K562 (cell line): ENCODE measurements at regions not wholly inside any gene's neighbourhood (a gene's known extent, or its start where the extent isn't known, plus 50 kb on each side); places are given as distances from the start of the nearest gene placed in this dataset.

Experiments
- ATAC-seq: fragments of 200-7000 bp; cut with Tn5 transposase; 3 replicates; pipeline ENCODE4 v1.9.1; 2020; ENCODE audit warnings: moderate library complexity
- BruUV-seq: library from RNA; stranded (reverse); fragments of 400-500 nt; replicated peaks from 2 replicates; lab custom pipeline; 2021; lab: Mats Ljungman, UMichigan
- CTCF ChIA-PET: fragments of 300-600 bp; formaldehyde crosslinking; extraction: SDS; loops from one replicate; lab custom pipeline; 2021; ENCODE audit warnings: low intra/inter-chr PET ratio; lab: Yijun Ruan, JAX
- POLR2A ChIA-PET: fragments of 300-600, 350-650 bp; sonication (Branson Sonifier 250); formaldehyde crosslinking; extraction: SDS; loops from one replicate; lab custom pipeline; 2021; ENCODE audit warnings: antibody characterized with exemption, inconsistent platforms; lab: Yijun Ruan, JAX
- DNase-seq, 4 experiments: peaks; one replicate each; pipeline versions ENCODE4 v3.0.0 to v3.0.0-alpha.2; 2011 to 2018; ENCODE audit warnings: low spot score in 3 of 4, mixed read lengths in 3 of 4; ENCODE audit errors: extremely low read depth in 1 of 4
- FAIRE-seq: peaks from 2 replicates; lab custom pipeline; 2011; peaks lifted over from hg19 to GRCh38; lab: Jason Lieb, UNC
- H2AFZ ChIP-seq: 2 replicates; pipeline ENCODE4 v1.6.0; 2011; ENCODE audit warnings: low read depth, low read length, control low read depth, inconsistent platforms
- H3K27ac ChIP-seq: fragments of 200-600 bp; 3 replicates; pipeline ENCODE4 v1.8.0; 2011; ENCODE audit warnings: low read depth, mild to moderate bottlenecking, control low read depth, inconsistent platforms, low read length, moderate library complexity, mixed read lengths; ENCODE audit errors: extremely low read depth
- H3K27me3 ChIP-seq, 2 experiments: fragments of 300-600 bp in 1 of 2; 2 replicates in 1 of 2; 3 replicates in 1 of 2; pipeline versions ENCODE4 v1.6.0 to v1.8.0; 2011; ENCODE audit warnings: inconsistent platforms in 2 of 2, low read length in 2 of 2, mild to moderate bottlenecking in 1 of 2, mixed read lengths in 1 of 2, moderate library complexity in 1 of 2; ENCODE audit not compliant: control insufficient read depth in 2 of 2, insufficient read depth in 2 of 2
- H3K36me3 ChIP-seq: fragments of 300-600 bp; 3 replicates; pipeline ENCODE4 v1.8.0; 2011; ENCODE audit warnings: mild to moderate bottlenecking, low read length, inconsistent platforms; ENCODE audit not compliant: control insufficient read depth, insufficient read depth
- H3K4me1 ChIP-seq, 2 experiments: fragments of 200-600 bp in 1 of 2; replicated peaks in 1 of 2; 2 replicates in 1 of 2; 3 replicates in 1 of 2; pipeline versions ENCODE4 v1.5.1 to v1.8.0; 2011; ENCODE audit warnings: inconsistent platforms in 2 of 2, low read length in 2 of 2, mild to moderate bottlenecking in 1 of 2, mixed read lengths in 1 of 2, moderate library complexity in 1 of 2; ENCODE audit not compliant: control insufficient read depth in 2 of 2, insufficient read depth in 2 of 2
- H3K4me2 ChIP-seq: 2 replicates; pipeline ENCODE4 v1.6.1; 2011; ENCODE audit warnings: low read length, control low read depth, inconsistent platforms, mixed read lengths; ENCODE audit not compliant: insufficient read depth
- H3K4me3 ChIP-seq: fragments of 200-600 bp; sonication (generic), shearing (Covaris generic); 2 replicates; pipeline ENCODE4 v1.5.1; 2016; ENCODE audit warnings: control low read depth, inconsistent platforms
- H3K79me2 ChIP-seq: fragments of 200-600 bp; 3 replicates; pipeline ENCODE4 v1.8.0; 2011; ENCODE audit warnings: low read length, inconsistent platforms; ENCODE audit not compliant: control insufficient read depth, insufficient read depth
- H3K9ac ChIP-seq, 2 experiments: 2 replicates each; pipeline versions ENCODE4 v1.6.0 to v1.6.1; 2011; ENCODE audit warnings: low read depth in 2 of 2, low read length in 2 of 2, control low read depth in 1 of 2, inconsistent platforms in 1 of 2, mild to moderate bottlenecking in 1 of 2, mixed read lengths in 1 of 2; ENCODE audit not compliant: insufficient read depth in 1 of 2
- H3K9me1 ChIP-seq: one replicate; pipeline ENCODE4 v1.6.0; 2011; ENCODE audit warnings: inconsistent platforms, mild to moderate bottlenecking, low read length, moderate library complexity; ENCODE audit not compliant: control insufficient read depth, insufficient read depth
- H3K9me3 ChIP-seq: replicated peaks from 2 replicates; pipeline ENCODE4 v1.5.1; 2011; ENCODE audit warnings: low read depth, low read length, inconsistent platforms; ENCODE audit not compliant: control insufficient read depth, insufficient read depth
- H4K20me1 ChIP-seq: replicated peaks from 2 replicates; pipeline ENCODE4 v1.6.1; 2011; ENCODE audit warnings: low read length, inconsistent platforms, mixed read lengths; ENCODE audit not compliant: control insufficient read depth, insufficient read depth
- DNMT1 ChIP-seq: fragments of 450-650 bp; IDR thresholded peaks from 2 replicates; pipeline ENCODE4 v1.6.1; 2016; ENCODE audit warnings: antibody characterized with exemption, mild to moderate bottlenecking
- E2F1 ChIP-seq: sonication (generic); formaldehyde crosslinking; IDR thresholded peaks from 2 replicates; pipeline ENCODE4 v1.8.1; 2023; ENCODE audit warnings: mild to moderate bottlenecking, missing genetic modification reagents, moderate library complexity
- SAP30 ChIP-seq: fragments of 200-600 bp; sonication (generic); IDR thresholded peaks from 2 replicates; pipeline ENCODE4 v1.6.1; 2012; ENCODE audit warnings: borderline replicate concordance, low read depth, mild to moderate bottlenecking, moderate library complexity, low read length, control low read depth, inconsistent platforms; ENCODE audit not compliant: insufficient read depth, poor library complexity, severe bottlenecking
- TBL1XR1 ChIP-seq, 2 experiments: IDR thresholded peaks; 2 replicates each; pipeline ENCODE4 v1.6.1; 2012; ENCODE audit warnings: improper control_type of control experiment in 2 of 2, low read length in 2 of 2, mild to moderate bottlenecking in 1 of 2
- ZFP30 ChIP-seq: fragments of 250-450 bp; sonication (Bioruptor Pico); IDR thresholded peaks from 2 replicates; pipeline ENCODE4 v1.8.0; 2022; ENCODE audit warnings: moderate library complexity, mild to moderate bottlenecking, inconsistent platforms, borderline replicate concordance
- ZNF280A ChIP-seq: fragments of 450-650 bp; IDR thresholded peaks from 2 replicates; pipeline ENCODE4 v1.6.1; 2018; ENCODE audit warnings: mild to moderate bottlenecking, low read depth; ENCODE audit not compliant: partially characterized antibody
- WGBS: fragments of 100-300 bp; shearing (Covaris generic); methylation state at CpG from one replicate; pipeline ENCODE4 v1.1.6; 2016; ENCODE audit warnings: low coverage, mixed read lengths; ENCODE audit not compliant: insufficient coverage; ENCODE audit errors: missing lambda C conversion rate; 5-methylcytosine and 5-hydroxymethylcytosine counted together
- in situ Hi-C: fragments of 300-500 bp; cut with MboI; formaldehyde crosslinking; loops from 4 replicates; pipeline ENCODE4 v1.15.0; 2018; ENCODE audit warnings: inconsistent platforms, mixed read lengths
- intact Hi-C: fragments of 100-400 bp; cut with micrococcal nuclease; formaldehyde crosslinking; loops from 2 replicates; pipeline ENCODE4 v1.14.2; 2022
- TF ChIP-seq, protein P1 (sequence below): sonication (generic); formaldehyde crosslinking; IDR thresholded peaks from 2 replicates; pipeline ENCODE4 v1.8.1; 2023; ENCODE audit warnings: mild to moderate bottlenecking, missing genetic modification reagents

DNA sequence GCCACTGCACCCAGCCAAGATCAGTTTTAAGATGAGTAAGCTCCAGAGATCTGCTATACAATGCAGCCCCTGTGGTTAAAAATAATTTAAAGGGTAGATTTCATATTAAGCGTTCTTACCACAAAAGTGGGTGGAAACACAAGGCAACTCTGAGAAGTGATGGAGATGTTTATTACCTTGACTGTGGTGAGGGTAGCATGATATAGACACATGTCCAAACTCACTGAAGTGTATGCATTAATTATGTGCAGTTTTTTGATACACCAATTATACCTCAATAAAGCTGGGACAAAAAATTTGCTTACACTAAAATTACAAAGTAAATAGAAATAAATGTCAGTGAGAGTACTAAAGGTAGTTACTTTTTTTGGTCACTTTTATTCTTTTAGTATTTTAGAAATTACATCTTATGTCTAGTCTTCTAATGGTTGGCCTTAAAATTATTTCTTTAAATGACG, 696.5 kb downstream of the UQCRFS1 start:
- no peaks in the 10 kb centered on the region for H3K27me3 ChIP-seq
- WGBS = 56% methylated on average over 2 of the region's 2 CpGs
- H3K9ac ChIP-seq = no peak overlapping the region
- peaks cover 53% of the 10 kb centered on the region for H3K36me3 ChIP-seq
- no peak overlapping the region for H3K4me3 ChIP-seq
- peaks cover 64% of the 10 kb centered on the region for H4K20me1 ChIP-seq
- no peak for DNase-seq
- TF ChIP-seq TBL1XR1 (IDR thresholded peaks at IDR 0.05; ENCODE audit: low read length in 2 of 2) (no peak), SAP30 (no peak), E2F1 (CRISPR knock-in tag) (no peak), DNMT1 (no peak), ZNF280A (no peak), ZFP30 (CRISPR knock-in tag) (no peak)
- TF ChIP-seq, protein P1, sequence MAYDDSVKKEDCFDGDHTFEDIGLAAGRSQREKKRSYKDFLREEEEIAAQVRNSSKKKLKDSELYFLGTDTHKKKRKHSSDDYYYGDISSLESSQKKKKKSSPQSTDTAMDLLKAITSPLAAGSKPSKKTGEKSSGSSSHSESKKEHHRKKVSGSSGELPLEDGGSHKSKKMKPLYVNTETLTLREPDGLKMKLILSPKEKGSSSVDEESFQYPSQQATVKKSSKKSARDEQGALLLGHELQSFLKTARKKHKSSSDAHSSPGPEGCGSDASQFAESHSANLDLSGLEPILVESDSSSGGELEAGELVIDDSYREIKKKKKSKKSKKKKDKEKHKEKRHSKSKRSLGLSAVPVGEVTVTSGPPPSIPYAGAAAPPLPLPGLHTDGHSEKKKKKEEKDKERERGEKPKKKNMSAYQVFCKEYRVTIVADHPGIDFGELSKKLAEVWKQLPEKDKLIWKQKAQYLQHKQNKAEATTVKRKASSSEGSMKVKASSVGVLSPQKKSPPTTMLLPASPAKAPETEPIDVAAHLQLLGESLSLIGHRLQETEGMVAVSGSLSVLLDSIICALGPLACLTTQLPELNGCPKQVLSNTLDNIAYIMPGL = no peak
- in situ Hi-C loops = no loop called here
- peaks cover 99% of the 10 kb centered on the region for H3K79me2 ChIP-seq
- no peak for FAIRE-seq
- peaks cover 19% of the 10 kb centered on the region for H3K9me1 ChIP-seq
- H2AFZ ChIP-seq = no peak overlapping the region
- H3K27ac ChIP-seq = no peak overlapping the region
- 0 out of 3 replicates have a peak, but pooled peaks have one; percentile 6 for ATAC-seq
- intact Hi-C loops = no loop called here
- CTCF ChIA-PET = no interaction called here
- H3K9me3 ChIP-seq = no peaks in the 10 kb centered on the region
- no peak overlapping the region for H3K4me2 ChIP-seq
- no TSS peak for BruUV-seq
- POLR2A ChIA-PET = interaction anchor here (0.7 to 1.0 kb wide), 2 partner anchors 8 to 90 kb away, joined by 3 to 4 read pairs; no protein-coding TSS in a partner anchor
- H3K4me1 ChIP-seq = peaks cover 18 to 39% of the 10 kb centered on the region in 2 experiments
